ENCODE measurements at regions not wholly inside any gene's neighbourhood (a gene's known extent, or its start where the extent isn't known, plus 50 kb on each side); places are given as distances from the start of the nearest gene placed in this dataset.

DNA sequence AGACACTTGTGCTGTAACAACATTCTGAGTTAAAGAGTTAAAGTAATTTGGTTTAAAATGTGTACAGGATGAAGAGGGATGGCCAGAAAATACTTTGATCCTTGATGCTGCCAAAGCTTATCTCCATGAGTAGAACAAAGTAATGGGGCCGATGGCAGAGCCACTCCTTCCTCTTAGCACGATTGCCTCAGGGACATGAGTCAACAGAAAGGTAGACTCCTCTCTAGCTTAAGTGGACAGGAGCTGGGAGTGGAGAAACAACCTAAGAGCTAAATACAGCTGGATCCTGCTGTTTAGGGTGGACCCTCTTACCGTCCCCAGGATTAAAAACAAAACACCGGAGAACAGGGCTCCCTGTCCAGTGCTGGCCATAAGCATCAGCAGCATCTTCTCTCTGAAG, 267.3 kb downstream of the IRX1 start:
- TF ChIP-seq TAF1 (IDR thresholded peaks at IDR 0.05; ENCODE audit: borderline replicate concordance, insufficient read depth, low read length) = no peak
- TF ChIP-seq SIN3A (IDR thresholded peaks at IDR 0.05; ENCODE audit: borderline replicate concordance, insufficient read depth, low read length) = no peak

Measured in PFSK-1 (cell line).